Adrenal gland (tissue), 5 donors: ENCODE measurements at regions not wholly inside any gene's neighbourhood (a gene's known extent, or its start where the extent isn't known, plus 50 kb on each side); places are given as distances from the start of the nearest gene placed in this dataset.

Experiments
- CTCF ChIP-seq, 6 experiments: fragments of 450-650 bp in 4 of 6; fragments of 200-600 bp in 2 of 6; sonication (generic) in 1 of 6; IDR thresholded peaks; 1 replicate in 5 of 6; 2 replicates in 1 of 6; pipeline versions ENCODE4 v1.5.1 to v1.8.0; 2016 to 2021; ENCODE audit warnings: antibody characterized with exemption in 6 of 6, mild to moderate bottlenecking in 2 of 6, moderate library complexity in 1 of 6
- POLR2A ChIP-seq, 2 donors: fragments of 450-650 bp; IDR thresholded peaks; one replicate each; pipeline ENCODE4 v1.6.1; 2017; ENCODE audit warnings: antibody characterized with exemption in 2 of 2, mild to moderate bottlenecking in 2 of 2, moderate library complexity in 1 of 2
- donor health status: DM: no; HTN: no; CAD: no.

GRCh38 chr2:106257135-106257534 is 63.0 kb upstream of the UXS1 start:
- TF ChIP-seq CTCF (IDR thresholded peaks at IDR 0.05): no peak
- TF ChIP-seq POLR2A (IDR thresholded peaks at IDR 0.05): no peak
